NCI-H2171 (cell line): ENCODE measurements at regions not wholly inside any gene's neighbourhood (a gene's known extent, or its start where the extent isn't known, plus 50 kb on each side); places are given as distances from the start of the nearest gene placed in this dataset.
"Not testable (repeated sequence)": the region's sequence is repeated elsewhere in the genome, so short reads cannot be mapped to it uniquely, and the experiment has no call there.

Experiments used
- DNase-seq: peaks from one replicate; lab custom pipeline; 2025; lab: John Stamatoyannopoulos, UW

DNA sequence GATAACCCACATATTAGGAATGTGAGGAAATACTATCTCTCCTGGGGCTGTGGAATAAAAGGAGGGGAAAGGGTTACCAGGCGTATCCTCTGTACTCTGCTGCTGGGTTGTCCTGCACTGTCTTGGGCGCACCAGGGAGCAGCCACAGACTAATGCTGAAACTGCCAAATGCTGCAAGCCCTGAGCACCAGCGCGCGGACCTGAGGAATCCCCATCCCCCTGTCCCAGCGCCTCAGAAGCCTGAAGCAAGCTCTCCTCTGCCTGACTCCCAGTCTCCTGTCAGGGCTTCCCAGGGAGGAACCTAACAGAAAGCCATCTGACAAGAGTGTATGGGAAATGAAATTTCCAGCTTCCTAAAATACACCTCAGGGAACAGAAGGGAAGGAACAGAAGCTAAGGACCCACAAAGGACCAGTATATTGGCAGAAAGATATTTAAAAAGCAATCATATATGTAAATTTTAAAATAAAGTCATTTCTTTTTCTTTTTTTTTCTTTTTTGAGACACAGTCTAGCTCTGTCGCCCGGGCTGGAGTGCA is 158.3 kb upstream of the C2CD4B start:
- no peak for DNase-seq

DNA sequence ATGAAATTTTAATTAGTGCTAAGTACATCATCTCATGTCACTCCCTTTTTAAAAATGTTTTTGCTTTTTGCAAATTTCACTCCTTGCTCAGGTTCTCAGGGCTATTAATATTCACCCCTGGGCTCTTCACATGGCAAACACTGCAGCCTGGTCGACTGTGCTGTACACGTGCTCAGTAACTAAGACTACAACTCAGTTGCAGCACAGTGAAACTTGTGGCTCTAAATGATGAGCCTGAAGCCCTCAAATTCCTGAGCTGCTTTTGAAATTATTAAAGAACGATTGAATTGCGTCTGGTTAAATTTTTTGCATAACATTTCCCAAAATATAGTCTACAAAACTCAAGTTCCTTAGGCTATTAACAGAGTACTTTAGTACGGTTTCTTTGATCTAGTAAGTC is 159.3 kb upstream of the C2CD4B start:
- DNase-seq = no peak

DNA sequence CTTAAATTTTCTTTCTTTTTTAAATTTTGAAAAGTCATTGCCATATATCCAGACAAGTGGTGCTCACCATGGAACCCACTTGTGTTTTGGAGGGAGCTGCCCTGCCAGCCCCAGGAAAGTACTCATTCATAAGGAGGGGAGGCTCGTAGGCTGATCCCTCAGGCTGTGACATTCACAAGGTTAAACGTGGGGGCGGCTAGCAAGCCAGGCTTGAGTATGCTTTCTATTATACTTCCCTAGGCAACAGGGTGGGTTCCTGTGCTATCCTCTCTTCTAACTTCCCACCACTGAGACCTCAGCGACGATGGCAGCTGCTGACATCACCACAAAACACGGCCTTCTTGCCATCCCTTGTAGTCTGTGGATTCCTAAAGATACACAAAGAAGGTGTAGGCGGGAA is 160.5 kb upstream of the C2CD4B start:
- no peak for DNase-seq

DNA sequence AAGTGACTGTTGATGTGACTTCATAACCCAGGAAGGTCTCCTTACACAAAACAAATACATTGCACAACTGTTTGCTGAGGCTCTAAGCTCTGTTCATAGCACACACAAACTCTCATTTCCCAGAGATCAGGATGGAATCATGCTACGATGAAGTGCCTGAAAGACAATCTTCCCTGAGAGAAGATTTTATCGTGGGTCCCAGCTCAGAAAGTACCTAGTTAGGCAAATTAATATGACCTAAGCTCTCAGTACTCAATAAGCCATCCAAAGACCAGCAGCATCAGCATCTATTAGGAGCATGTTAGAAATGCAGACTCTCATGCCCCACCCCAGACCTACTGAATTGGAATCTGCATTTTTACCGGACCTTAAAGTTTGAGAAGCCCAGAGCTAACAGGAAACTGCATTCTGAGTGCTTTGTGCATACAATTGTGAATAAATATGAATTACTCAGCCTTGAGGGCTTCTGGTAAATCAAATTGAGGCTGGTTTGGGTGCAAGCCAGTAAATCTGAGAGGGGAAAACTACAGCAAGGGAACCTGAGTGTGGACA is 161.5 kb upstream of the C2CD4B start:
- no peak for DNase-seq

DNA sequence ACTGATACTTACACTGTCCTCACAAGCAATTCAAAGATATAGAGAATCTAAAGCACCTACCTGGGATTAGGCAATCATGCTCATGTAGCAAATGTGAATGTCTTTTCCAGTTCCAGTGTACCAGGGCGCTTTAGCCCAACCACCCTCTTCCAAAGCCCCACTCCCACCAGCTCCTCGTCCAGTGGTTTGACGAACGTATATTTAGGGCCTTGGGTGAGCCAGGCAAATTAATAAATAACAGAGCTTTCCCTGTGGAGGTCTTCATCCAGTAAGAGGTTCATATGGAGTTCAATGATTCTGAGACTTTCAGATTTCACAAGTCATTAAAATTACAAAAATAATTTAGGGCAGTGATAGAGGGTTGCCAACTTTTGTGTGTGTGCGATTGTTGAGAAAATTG is 162.3 kb upstream of the C2CD4B start:
- DNase-seq = no peak

DNA sequence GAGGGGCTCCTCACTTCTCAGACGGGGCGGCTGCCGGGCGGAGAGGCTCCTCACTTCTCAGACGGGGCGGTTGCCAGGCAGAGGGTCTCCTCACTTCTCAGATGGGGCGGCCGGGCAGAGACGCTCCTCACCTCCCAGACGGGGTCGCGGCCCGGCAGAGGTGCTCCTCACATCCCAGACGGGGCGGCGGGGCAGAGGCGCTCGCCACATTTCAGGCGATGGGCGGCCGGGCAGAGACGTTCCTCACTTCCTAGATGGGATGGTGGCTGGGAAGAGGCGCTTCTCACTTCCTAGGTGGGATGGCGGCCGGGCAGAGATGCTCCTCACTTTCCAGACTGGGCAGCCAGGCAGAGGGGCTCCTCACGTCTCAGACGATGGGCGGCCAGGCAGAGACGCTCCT is 167.4 kb upstream of the C2CD4B start:
- DNase-seq = not testable (repeated sequence)

DNA sequence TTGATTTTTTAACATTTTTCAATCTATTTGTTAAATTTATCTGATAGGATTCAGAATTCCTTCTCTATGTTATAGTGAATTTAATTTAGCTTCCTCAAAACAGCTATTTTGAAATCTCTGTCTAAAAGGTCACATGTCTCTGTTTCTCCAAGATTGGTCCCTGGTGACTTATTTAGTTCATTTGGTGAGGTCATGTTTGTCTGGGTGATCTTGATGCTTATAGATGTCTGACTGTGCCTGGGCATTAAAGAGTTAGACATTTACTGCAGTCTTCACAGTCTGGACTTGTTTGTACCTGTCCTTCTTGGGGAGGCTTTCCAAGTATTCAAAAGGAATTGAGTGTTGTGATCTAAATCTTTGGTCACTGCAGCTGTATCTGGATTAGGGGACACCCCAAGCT is 169.5 kb upstream of the C2CD4B start:
- DNase-seq = no peak

DNA sequence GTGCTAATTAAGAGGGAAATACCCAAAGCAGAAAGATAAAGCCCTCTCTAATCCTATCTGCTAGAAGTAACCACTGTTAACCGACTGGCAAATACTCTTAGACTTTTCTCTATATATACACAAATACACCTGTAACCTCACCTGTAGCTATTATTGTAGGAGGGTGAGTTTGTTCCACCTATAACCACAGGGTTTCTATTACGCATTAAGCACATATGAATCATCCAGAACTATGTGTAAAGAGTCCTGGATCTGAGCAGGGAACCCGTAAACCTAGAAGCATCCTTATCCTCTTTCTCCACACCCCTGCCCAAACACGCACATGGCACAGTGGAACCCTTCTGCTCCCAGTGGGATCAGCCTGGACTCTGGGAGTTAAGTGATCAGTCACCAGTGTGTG is 172.8 kb upstream of the C2CD4B start:
- DNase-seq = no peak

DNA sequence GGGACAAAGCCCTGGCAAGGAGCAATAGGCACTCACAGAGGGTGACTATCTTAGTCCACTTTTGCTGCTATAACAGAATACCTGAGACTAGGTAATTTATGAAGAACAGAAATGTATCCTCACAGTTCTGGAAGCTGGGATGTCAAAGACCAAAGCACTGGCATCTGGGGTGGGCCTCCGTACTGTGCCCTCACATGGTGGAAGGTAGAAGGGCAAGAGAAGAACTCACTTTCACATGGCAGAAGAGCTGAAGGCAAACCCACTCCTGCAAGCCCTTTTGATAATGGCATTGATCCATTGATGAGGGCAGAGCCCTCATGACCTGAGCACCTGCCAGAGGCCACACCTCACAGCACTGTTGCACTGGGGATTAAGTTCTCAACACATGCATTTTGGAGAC is 173.4 kb upstream of the C2CD4B start:
- DNase-seq = no peak

DNA sequence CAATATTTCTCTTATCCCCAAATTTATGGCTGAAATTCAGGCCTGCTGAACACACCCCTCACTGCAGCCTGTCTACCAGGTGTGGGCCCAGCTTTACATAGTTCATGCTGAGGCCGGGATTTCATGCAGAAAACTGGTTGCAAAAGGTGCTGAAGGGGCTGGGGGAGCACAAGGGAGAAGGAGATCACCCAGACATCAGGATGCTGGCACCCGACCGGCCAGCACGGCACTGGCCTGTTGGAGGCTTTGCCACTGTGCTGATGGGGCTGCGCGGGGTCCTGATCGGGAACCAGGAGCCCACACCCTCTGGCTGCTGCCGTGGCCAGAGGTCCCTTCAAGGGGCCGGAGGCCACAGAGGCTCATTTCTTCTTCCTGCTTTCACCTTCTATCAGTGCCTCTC is 177.9 kb upstream of the C2CD4B start:
- DNase-seq = no peak

DNA sequence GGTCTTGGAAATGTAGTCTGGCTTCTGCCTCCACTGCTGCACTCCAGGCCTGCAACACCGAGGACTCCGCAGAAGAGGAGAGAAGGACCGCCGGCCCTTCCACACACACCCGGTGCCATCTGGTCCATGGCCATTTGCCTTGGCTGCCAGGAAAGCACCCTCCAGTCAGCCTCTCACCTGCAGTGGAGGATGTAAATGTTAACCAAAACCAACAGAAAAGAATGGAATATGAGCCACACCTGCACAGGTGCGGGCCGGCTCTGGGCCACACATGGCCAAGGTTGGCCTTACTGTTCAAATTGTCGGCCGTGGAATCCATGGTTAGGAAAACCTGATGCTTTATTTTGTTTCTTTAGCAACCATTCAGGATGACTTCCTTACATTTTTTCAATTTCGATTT is 178.3 kb upstream of the C2CD4B start:
- DNase-seq = no peak

DNA sequence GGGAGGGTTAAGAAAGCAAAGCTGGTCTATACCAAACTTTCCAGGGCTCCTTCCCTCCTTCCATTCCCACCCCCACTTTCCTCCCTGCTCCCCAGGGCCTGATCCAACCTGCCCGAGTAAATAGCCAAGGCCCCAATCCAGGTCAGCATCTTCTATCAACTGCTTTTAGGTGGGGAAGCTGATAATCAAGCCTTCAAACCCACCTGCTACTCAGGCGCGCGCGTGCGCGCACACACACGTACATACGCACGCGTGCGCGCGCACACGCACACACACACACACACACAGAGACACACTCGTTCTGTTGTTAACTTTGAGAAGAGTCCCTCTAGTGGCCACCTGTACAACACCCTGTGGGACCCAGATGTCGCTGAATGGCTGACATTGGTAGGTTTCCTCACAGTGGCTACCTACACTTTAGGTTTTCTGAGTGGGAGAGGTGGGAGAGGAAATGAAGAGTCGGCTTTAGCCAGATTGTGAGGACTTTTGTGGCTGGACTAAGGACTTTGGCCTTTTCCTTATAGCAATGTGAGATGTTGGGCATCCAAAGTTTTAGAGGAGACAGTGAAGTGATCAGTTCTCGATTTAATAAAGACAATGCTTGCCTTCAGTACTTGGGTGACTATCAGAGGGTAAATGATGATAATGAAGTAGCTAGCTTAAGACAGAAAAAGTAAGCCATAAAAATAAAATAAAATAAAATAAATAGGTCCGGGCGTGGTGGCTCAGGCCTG is 179.9 kb upstream of the C2CD4B start:
- DNase-seq = peak; percentile 1

DNA sequence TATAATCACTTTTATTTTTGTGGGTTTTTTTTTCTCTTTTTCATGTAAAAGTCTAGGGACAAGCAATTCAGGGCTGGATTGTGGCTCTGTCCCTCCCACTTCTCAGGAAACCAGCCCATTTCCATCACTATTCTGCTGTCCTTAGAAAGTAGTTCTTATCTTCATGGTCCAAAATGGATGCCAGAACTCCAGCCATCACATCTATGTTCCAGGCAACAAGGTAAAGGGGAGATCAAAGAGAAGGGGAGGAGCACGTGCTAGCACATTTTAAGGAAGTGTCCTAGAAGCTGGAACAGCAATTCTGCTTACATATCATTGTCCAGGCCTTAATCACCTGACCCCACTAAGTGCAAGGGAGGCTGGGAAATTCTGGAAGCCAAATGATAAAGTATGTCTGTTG is 181.1 kb upstream of the C2CD4B start:
- DNase-seq = no peak

DNA sequence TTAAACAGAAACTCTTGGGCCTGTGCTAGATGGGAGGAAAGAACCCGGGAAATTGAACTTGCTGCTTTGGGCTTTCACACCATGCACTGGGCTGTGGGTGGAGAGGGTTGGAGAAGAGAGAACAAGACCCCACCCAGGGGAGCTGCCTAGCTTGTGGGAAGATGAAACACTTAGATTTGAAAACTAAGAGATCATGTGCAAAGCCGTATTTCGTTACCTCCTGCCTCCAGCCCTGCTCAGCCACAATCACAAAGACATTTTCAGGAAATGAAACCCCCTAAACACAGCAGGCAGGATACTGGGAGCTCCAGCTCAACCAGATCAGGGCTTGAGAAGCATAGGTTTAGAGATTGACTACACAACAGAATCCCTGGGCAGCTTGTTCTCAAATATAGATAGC is 183.0 kb upstream of the C2CD4B start:
- DNase-seq = no peak

DNA sequence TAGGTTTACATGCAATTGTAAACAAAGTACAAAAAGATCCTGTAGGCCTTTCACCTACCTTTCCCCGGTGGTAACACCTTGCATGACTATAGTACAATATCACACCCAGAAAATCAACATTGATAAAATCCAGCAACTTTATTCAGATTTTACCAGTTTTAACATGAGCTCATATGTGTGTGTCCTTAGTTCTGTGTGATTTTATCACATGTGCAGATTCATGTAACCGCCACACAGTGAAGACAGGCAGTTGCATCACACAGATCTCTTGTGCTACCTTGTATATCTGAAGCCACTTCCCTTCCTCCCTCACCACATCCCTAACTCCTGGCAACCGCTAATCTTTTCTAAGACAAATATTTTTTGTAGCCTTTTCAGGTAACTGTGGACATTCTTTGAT is 183.5 kb upstream of the C2CD4B start:
- DNase-seq = no peak

DNA sequence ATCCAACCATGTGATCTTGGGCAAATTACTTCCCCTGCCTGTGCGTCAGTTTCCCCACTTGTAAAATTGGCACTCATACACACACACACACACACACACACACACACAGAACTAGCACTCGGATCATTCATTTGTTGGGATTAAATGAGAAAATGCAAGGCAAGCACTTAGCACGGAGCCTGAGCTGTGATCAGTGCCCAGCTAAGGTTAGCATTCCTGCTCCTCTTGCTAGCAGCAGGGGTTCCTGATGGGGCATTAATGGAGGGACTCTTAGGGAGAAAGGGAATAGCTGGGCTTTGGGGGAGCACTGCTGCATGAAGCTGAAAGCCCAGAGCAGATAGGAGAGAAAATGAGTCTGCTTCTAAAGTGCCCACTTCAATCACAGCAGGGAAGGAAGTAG is 187.7 kb upstream of the C2CD4B start:
- no peak for DNase-seq

DNA sequence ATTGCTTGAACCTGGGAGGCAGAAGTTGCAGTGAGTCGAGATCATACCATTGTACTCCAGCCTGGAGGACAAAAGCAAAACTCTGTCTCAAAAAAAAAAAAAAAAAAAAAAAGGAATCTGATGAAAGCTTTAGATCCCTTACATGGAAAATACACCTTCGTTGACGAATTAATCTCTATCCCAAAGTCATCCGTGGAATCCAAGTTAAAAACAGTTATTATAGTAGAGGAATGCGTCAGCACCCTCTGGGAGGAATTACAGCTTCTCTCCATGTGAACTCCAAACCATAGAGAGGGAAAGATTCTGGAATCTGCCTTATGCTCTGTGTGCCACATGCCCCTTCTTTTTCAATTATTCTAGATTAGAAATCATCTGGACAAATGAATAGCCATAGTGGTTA is 192.3 kb upstream of the C2CD4B start:
- DNase-seq = no peak

DNA sequence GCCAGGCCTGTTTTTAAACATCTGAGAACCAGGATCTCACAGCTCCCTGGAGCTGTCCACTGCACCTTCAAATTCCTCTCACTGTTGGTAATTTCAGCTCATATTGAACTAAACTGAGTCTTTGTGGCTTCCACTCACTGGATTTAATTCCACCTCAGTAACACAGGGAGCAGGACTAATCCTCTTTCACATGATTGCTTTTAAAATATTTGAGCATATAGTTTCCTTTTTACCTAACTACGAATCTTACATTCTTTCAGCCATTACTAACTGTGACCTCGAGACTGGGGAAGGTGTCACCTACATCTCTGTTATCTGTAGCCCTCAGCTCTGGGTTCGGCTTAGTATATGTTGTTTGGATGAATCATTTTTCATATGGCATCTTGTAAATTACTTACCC is 194.3 kb upstream of the C2CD4B start:
- DNase-seq = no peak

DNA sequence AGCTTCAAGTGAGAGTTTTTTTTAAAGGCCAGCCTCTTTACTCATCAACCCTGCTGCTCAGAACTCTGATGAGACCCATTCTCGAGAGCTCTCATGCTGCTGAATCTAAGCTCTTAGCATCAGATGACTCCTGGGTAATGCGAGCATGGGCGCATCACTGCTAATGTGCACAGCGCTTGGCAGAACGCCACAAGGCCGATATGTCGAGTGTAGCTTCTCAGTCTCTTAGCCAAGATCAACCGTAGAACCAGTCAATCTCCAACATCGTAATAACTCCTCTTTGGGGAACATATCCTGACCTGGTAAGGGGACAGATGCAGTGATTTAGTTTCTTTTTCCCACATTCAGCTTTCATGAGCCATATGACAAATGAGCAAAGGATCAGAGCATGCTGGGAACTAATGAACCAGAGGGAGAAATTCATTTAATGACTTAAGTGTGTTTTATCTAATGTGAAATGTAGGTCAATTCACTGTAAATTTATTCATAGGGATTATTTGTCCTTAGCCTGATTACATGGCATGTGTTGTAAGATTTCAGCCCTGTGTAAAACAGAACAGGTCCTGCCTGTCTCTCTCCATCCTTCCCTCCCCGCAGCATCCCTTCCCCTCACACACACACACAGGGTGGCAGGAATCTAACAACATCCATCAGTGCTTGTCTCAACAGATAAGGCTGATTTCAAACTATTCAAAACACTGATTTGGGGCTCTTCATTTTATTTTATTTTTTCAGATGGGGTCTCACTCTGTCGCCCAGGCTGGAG is 195.4 kb upstream of the C2CD4B start:
- peak; percentile 91 for DNase-seq

DNA sequence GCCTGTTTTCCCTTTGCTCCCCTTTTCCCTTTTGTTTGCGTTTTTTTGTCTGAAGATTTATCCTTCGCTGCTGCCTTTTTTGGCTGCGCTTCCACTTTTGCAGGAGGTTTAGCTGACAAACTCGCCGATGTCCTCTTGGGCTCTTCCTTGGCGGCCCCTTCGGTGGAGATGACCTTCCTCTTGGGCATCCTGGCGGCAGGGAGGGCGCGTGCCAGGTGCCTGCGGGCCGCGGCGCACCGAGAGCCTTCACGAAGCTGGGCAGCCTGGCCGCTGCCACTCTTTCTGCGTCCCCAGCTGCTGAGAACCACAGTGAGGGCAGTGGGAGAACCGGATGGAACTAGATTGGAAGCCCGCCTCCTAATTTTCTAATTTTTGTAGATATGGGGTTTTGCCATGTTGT is 197.1 kb upstream of the C2CD4B start:
- no peak for DNase-seq

DNA sequence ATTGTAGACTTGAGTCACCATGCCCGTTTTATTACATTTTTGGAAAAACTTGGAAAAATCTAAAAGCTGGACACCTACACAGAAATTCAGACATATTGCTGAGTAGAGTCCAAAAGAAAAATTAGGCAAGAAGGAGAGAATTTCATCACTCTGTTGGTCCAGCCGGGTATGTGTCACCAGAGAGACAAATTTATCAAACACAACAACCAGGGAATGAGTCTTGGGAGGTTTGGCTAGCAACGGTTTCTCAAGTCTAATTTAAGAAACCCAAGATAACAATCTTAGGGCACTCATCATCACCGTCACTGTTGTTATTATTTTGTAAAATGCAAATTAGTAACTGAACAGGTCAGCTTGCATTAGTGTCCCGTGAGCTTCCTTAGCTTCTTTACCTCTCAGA is 197.5 kb upstream of the C2CD4B start:
- DNase-seq = no peak

DNA sequence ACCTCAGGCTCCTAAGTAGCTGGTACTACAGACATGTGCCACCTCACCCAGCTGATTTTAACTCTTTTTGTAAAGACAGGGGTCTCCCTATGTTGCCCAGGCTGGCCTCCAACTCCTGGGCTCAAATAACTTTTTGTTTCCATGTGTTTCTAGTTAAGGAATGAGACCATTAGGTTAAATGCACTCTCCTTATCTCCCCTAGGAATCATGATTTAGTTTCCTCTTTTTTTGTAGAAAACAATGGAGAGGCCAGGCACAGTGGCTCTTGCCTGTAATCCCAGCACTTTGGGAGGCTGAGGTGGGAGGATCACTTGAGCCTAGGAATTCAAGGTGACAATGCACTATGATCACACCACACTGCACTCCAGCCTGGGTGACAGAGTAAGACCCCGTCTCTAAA is 198.8 kb upstream of the C2CD4B start:
- no peak for DNase-seq

DNA sequence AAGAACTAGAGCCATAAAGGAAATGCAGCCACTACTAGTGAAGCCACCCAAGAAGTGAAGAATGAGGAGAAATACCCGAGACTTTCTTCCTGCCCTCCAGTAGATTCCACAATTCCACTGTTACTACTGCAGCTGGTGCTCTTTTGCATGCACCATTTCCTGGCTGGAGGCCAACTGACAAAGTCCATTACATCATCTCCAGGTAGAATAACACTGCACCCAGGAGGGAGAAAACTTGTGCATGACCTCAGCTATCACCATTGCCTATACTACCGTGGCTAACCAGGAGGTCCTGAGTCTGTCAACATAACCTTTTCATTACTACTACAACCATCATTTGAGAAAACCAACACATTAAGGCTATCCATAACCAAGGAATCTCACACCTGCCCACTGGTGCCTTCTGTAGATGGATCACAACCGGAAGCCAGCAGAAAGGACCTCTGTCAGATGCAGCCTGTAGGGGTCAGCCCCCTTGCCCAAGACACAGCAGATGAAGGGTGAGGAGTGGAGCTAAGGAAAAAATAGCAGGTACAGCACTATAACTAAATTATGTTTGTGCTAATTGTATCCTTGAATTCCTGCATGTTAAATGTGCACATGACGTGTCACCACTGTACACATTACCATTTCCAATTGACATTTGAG is 200.8 kb upstream of the C2CD4B start:
- peak; percentile 29 for DNase-seq
